Subcutaneous abdominal adipose tissue (tissue), 5 donors: ENCODE measurements at regions not wholly inside any gene's neighbourhood (a gene's known extent, or its start where the extent isn't known, plus 50 kb on each side); places are given as distances from the start of the nearest gene placed in this dataset.

ENCODE experiments used
- H3K27ac ChIP-seq: one replicate; pipeline ENCODE4 v1.7.0; 2013; ENCODE audit warnings: low read depth, mild to moderate bottlenecking, inconsistent platforms, low read length, moderate library complexity
- H3K27me3 ChIP-seq, 5 donors: one replicate each; pipeline ENCODE4 v1.7.0; 2013; ENCODE audit warnings: low read length in 5 of 5, inconsistent platforms in 1 of 5; ENCODE audit not compliant: control insufficient read depth in 5 of 5, insufficient read depth in 4 of 5
- H3K36me3 ChIP-seq, 5 donors: one replicate each; pipeline ENCODE4 v1.7.0; 2013; ENCODE audit warnings: low read length in 5 of 5; ENCODE audit not compliant: control insufficient read depth in 5 of 5, insufficient read depth in 5 of 5
- H3K4me1 ChIP-seq, 5 donors: one replicate each; pipeline ENCODE4 v1.7.0; 2013; ENCODE audit warnings: low read length in 5 of 5, mild to moderate bottlenecking in 3 of 5, moderate library complexity in 1 of 5; ENCODE audit not compliant: control insufficient read depth in 5 of 5, insufficient read depth in 5 of 5
- H3K4me3 ChIP-seq, 5 donors: one replicate each; pipeline ENCODE4 v1.7.0; 2013; ENCODE audit warnings: low read length in 5 of 5, low read depth in 1 of 5
- H3K9ac ChIP-seq, 5 donors: one replicate each; pipeline ENCODE4 v1.7.0; 2013; ENCODE audit warnings: low read length in 5 of 5, mild to moderate bottlenecking in 4 of 5, moderate library complexity in 3 of 5
- H3K9me3 ChIP-seq, 5 donors: one replicate each; pipeline ENCODE4 v1.7.0; 2013; ENCODE audit warnings: low read length in 5 of 5; ENCODE audit not compliant: control insufficient read depth in 5 of 5
- donor health status: healthy.
- donor health status: healthy.
- donor health status: healthy.
- donor health status: healthy.
- donor health status: healthy.

DNA sequence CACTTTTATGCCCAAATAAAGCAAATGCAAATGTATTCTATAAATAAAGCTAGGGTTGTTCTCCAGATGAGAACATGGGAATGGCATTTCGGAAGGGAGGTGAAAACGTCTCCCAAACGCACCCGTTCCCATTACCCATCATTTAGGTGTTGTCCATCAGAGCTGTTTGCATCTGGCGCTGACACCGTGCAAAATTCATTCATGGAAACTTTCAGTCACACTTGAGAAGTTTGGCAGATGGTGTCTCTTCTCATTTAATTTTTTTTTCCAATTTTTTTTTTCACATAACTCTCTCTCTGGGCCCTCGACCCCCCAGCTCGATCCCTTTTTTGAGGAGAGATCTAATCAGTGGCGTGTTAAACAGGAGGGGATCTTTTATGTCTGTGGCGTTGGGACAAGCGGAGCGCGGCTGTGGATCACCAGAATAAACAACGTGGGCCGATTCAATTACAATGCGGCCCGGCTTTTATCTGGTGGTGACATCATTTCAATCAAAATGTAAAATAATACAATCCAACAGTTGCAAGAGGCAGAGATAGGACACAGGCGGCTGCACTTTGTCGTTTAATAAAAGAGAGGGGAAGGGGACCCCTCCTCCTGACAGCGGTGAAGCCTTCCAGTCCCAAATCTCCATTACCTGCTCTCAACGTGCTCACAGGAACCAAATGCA is 246.1 kb upstream of the IRX4 start:
- Histone ChIP-seq H3K36me3 (no peaks in the 10 kb centered on the region), H3K27me3 (peaks cover 0 to 15% (median 6%) of the 10 kb centered on the region in 5 donors), H3K9me3 (peaks cover 0 to 2% (median 0%) of the 10 kb centered on the region in 5 donors), H3K9ac (no peak overlapping the region), H3K4me1 (peaks cover 0 to 7% (median 3%) of the 10 kb centered on the region in 5 donors), H3K27ac (no peak overlapping the region), H3K4me3 (no peak overlapping the region)

DNA sequence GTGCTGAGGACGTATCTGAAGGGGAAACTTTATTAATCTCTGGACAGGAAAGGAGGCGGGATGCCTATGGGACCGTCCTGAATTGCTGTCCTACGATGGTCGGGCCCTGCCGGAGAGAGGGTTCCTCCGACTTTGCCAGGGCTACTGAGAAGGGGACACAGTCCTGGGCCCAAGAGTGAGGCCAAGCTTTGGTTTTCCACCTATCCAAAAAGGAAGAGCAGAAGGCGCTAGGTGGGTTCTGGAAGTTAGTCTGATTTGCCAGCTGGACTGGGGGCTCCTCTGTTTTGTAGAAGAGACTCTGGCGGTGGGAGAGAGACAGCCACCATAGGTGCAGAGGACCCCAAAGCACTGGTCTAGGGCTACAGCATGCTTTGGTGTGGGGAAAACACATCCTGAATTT is 243.8 kb upstream of the IRX4 start:
- H3K4me3 ChIP-seq: no peak overlapping the region
- H3K4me1 ChIP-seq: peaks cover 0 to 7% (median 3%) of the 10 kb centered on the region in 5 donors
- H3K27me3 ChIP-seq: peaks cover 0 to 15% (median 6%) of the 10 kb centered on the region in 5 donors
- H3K27ac ChIP-seq: no peak overlapping the region
- no peaks in the 10 kb centered on the region for H3K36me3 ChIP-seq
- peaks cover 0 to 7% (median 0%) of the 10 kb centered on the region in 5 donors for H3K9me3 ChIP-seq
- H3K9ac ChIP-seq: no peak overlapping the region

DNA sequence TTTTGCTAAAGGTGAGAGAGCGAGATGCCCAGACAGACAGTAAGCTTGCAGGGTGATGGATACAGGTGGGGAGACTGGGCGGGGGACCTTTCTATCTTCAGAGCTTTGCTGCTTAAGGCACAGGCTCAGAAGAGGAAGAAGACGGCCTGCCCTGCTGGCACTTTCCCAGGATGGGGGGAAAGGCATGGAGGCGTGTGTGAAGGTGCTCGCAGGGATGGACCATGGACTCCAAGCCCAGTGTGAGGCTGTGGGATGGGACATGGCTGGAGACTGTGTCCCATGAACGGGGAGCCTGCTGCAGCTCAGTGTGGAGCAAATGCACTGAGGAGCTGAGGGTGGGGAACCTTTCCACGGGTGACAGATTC is 243.2 kb upstream of the IRX4 start:
- no peak overlapping the region for H3K4me3 ChIP-seq
- H3K36me3 ChIP-seq: no peaks in the 10 kb centered on the region
- peaks cover 0 to 15% (median 6%) of the 10 kb centered on the region in 5 donors for H3K27me3 ChIP-seq

GRCh38 chr5:2125171-2125900 is 242.6 kb upstream of the IRX4 start:
- no peak overlapping the region for H3K27ac ChIP-seq
- peaks cover 0 to 7% (median 0%) of the 10 kb centered on the region in 5 donors for H3K9me3 ChIP-seq
- no peak overlapping the region for H3K9ac ChIP-seq
- no peaks in the 10 kb centered on the region for H3K36me3 ChIP-seq
- peaks cover 0 to 15% (median 6%) of the 10 kb centered on the region in 5 donors for H3K27me3 ChIP-seq
- peaks cover 0 to 7% (median 3%) of the 10 kb centered on the region in 5 donors for H3K4me1 ChIP-seq
- H3K4me3 ChIP-seq: no peak overlapping the region

More for the DNA sequence above, 243.2 kb upstream of the IRX4 start:
- Histone ChIP-seq H3K9ac (no peak overlapping the region), H3K27ac (no peak overlapping the region), H3K4me1 (peaks cover 0 to 7% (median 3%) of the 10 kb centered on the region in 5 donors), H3K9me3 (peaks cover 0 to 7% (median 0%) of the 10 kb centered on the region in 5 donors)

DNA sequence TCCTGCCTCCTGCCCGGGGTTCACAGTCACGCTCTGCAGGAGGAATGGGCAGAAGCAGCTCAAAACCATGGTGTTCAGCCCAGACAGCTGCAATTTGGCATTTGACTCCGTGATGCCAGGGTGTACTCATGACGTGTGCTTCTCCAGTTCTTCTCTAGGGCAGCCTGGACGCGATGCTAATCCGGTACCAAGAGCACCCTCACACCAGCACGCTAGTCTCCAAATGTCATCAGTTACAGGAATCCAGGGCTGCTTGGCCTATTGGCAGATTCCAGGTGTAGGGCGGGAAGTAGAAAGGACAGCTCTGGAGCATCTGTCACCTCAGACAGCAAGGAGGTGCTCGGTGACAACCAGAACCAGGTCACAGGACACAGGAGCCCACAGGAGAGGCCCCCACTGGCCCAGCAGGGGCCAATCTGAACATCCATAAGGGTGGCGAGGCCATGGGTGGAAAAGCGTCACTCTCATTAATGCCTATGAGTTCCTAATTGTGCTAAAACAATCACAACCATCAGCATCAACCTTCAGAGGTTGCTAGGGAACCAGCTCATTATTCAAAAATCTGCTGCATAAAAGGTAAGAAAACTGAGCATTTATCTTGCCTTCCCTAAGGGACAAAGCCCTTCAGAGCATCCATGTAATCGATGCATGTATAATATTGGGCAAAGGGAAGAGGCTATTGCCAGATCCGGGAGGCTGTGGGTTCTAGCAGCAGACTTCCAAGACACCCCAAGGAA is 241.9 kb upstream of the IRX4 start:
- H3K9me3 ChIP-seq: peaks cover 0 to 7% (median 0%) of the 10 kb centered on the region in 5 donors
- peaks cover 0 to 5% (median 2%) of the 10 kb centered on the region in 5 donors for H3K4me1 ChIP-seq

DNA sequence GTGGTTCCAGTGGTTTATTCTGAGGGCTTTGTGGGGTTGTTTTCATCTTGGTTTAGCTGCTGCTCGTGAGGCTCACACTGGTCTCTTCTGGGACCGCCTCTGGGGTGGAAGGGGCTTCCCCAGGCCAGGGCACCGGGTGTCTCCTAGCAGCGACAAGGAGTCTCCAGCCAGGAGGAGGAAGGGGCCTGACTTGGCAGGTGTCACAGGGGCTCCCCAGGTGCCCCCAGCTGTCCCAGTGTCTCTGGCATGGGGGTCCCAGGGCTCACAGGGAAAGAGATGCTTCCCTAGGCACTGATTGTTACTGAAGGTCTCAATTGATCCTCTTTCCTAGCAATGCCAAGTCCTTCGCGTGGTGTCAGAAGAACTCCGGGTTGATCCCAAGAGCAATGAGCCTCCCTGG is 241.1 kb upstream of the IRX4 start:
- Histone ChIP-seq H3K4me1 (no peaks in the 10 kb centered on the region), H3K4me3 (no peak overlapping the region), H3K9me3 (peaks cover 0 to 7% (median 0%) of the 10 kb centered on the region in 5 donors), H3K36me3 (no peaks in the 10 kb centered on the region), H3K27me3 (peaks cover 0 to 15% (median 6%) of the 10 kb centered on the region in 5 donors), H3K9ac (no peak overlapping the region), H3K27ac (no peak overlapping the region)

More for the DNA sequence above, 241.9 kb upstream of the IRX4 start:
- Histone ChIP-seq H3K9ac (no peak overlapping the region), H3K27me3 (peaks cover 0 to 15% (median 6%) of the 10 kb centered on the region in 5 donors), H3K27ac (no peak overlapping the region), H3K36me3 (no peaks in the 10 kb centered on the region), H3K4me3 (no peak overlapping the region)

DNA sequence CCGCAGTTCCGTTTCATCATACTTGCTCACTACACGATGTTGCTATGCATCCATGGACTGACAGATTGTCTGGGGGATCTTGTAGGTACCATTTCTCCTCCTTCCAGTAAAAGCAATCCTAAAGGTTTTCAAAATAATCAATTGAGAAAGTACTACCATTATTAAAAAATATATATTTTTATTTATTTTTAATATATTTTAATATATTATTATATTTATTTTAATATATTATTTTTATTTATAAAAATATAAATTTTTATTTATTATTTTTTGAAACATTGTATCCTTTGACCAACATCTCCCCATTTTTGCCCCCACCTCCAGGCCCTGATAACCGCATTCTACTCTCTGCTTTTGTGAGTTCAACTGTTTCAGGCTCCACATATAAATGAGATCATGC is 237.6 kb upstream of the IRX4 start:
- H3K9ac ChIP-seq: no peak overlapping the region
- H3K9me3 ChIP-seq: peaks cover 0 to 7% (median 0%) of the 10 kb centered on the region in 5 donors
- no peaks in the 10 kb centered on the region for H3K4me1 ChIP-seq

GRCh38 chr5:2119573-2119972 is 236.8 kb upstream of the IRX4 start:
- Histone ChIP-seq H3K4me3 (no peak overlapping the region), H3K9me3 (peaks cover 0 to 6% (median 0%) of the 10 kb centered on the region in 5 donors), H3K27me3 (no peaks in the 10 kb centered on the region), H3K27ac (no peak overlapping the region), H3K9ac (no peak overlapping the region), H3K36me3 (no peaks in the 10 kb centered on the region), H3K4me1 (peaks cover 0 to 3% (median 0%) of the 10 kb centered on the region in 5 donors)

More for the DNA sequence above, 237.6 kb upstream of the IRX4 start:
- Histone ChIP-seq H3K27me3 (peaks cover 0 to 6% (median 4%) of the 10 kb centered on the region in 5 donors), H3K4me3 (no peak overlapping the region), H3K27ac (no peak overlapping the region), H3K36me3 (no peaks in the 10 kb centered on the region)

DNA sequence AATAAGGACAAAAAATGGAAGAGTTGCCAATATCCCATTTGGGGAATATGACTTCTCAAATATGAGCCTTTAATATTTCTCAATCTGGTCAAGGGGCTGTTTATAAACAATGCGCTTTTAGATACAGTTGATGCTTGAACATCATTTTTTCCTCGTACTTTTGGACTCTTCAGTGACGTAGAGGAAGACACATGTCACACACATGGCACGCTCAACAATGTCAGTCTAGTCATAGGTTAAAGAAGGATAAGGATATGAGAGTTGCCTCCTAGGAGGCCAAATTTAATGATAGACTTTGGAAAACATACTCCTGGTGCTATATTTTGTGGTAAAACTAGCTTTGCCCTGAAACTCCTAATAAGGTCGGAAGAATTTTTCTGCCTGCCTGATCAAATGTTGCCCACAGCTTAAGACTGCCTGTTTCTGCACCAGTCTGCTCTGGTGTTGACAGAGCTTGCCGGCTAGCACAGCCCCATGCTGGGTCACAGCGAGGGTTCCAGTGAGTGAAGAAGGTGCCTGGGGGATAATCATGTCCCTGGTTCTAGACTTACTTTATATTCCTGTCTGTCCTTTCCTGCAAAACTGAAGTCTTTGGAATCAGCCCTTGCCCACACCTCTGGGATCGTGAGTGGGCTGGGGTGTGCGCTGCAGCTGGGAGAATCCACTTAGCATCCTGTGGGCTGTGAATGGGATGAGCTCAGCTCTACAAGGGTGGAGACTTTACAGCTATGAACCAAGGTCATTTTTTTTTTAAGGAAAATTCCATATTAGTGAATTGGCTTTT is 230.8 kb upstream of the IRX4 start:
- Histone ChIP-seq H3K4me1 (peaks cover 0 to 7% (median 0%) of the 10 kb centered on the region in 5 donors), H3K27ac (no peak overlapping the region), H3K9ac (no peak overlapping the region), H3K9me3 (no peaks in the 10 kb centered on the region), H3K27me3 (peaks cover 0 to 4% (median 0%) of the 10 kb centered on the region in 5 donors), H3K36me3 (no peaks in the 10 kb centered on the region), H3K4me3 (no peak overlapping the region)
